HT1080 (cell line): ENCODE measurements at regions not wholly inside any gene's neighbourhood (a gene's known extent, or its start where the extent isn't known, plus 50 kb on each side); places are given as distances from the start of the nearest gene placed in this dataset.

Source experiments
- DNase-seq: peaks from one replicate; pipeline ENCODE4 v3.0.0-alpha.2; 2015; ENCODE audit warnings: low read depth

DNA sequence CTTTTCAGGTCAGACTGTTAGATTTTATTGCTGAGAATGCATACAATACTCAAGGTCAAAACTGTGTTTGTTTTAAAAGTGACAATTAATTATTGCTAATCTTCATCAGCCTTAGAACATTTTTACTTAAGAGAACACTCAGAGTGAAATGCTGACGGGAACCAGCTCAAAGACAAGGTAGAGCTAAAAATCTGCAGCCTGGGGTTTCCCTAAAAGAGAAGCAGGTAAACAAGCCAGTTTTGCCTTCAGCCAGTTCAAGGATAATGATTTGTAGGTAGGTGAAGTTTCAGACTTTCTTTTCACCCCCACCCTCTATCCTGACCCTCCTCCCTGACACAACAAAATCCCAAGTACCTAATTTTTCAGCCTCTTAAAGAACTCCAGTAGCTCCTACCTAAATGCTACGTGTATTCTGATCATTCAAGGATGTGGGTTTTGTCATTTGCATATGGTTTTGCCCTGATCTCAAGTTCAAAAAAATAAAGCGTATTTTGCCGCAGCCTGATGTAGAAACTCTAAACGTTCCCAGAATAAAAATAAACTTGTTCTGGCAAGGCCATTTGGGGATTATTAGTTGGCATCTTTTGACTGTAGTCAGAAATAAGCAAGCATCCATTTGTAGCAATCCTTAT lies 407.2 kb downstream of the EFNA5 start:
- no peak for DNase-seq

DNA sequence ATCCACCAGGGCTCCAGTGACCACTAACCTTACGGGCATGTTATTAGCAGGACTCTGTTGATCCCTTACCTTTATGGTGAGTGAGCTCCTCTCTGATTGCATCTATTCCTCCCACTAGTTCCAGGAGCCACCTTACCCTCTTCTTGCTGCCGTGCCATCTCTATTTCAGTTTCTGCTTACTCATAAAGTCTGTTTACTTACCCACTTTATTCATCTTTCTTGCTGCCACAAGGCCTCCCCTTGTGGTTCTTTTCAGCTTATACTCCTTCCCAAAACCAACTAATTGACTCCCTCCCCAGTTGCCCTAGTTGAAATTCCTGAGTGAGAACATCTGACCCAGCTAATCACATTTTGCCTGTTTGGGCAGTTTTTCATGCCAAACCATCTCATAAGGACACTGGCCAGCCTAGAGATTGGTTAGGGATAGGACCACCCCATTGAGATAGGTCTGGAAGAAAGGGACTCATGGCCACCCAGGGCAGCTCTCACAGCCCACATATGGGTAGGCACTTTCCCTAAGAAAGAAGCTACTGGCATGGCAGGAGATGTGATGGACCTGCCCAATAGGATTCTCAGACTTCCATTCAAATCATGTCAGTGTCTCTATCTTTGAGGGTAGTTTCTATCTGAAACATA lies 412.7 kb downstream of the EFNA5 start:
- peak; percentile 42 for DNase-seq

DNA sequence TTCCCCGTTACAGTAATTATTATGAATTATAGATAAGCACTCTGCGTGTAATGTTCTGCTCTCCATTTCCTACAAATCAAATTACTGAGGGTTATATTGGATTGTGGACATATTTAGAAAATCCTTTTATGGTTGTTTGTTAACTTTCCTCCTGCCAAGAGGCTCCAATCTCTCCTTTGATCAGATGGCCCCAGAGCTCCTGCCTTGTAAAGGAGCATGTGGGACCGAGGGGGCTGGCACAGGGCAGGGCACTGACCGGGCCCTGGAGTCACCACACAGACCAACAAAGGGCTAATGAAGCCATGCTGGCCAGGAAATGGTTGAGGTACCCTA lies 415.9 kb downstream of the EFNA5 start:
- no peak for DNase-seq

DNA sequence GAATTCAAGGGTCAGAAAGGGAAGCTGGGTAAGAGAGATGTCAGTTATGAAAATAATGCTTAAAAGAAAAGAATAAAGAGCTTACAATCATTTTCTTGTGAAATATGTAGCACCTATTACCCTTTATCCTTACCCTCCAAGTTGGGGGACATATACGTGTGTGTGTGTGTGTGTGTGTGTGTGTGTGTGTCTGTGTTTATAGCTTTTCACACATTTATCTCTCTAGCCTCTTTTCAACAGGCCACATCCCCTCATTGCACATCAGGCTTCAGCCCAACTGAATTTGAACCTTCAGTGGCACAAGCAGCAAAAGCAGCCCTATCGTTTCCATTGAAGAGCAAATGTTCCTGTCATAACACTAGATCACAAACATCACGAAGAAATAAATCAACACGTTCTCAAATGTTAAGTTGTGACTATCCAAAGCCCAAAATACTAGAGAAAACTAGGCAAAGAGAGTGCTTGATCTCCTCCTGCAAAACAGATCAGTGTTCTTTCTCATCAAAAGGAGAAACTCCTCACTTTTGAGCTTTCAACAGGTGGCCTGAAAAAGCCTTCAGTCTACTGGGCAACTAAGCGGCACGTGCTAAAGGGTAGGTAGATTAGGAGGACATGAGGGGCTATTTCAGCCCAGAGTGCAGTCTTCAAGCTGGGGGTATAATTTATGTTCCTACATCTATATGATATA lies 416.4 kb downstream of the EFNA5 start:
- DNase-seq, result no peak

DNA sequence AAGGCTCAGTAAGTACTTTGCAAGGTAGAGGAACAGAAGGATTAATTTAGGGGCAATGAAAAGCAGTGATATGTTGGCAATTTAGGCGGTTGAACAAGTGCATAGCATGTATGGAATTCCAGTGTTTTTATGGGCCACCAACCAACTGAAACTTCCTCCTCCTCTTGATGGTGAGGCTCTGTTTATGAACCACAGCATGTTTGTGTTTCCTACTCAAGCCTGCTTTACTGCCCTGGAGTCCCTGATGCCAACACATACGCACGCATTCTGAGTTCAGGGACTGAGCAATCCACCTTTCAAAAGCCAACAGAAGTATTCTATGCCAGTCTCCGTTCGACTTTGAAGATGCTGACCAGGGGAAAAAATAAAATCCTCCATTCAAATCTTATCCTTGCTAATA lies 417.5 kb downstream of the EFNA5 start:
- DNase-seq, result no peak

DNA sequence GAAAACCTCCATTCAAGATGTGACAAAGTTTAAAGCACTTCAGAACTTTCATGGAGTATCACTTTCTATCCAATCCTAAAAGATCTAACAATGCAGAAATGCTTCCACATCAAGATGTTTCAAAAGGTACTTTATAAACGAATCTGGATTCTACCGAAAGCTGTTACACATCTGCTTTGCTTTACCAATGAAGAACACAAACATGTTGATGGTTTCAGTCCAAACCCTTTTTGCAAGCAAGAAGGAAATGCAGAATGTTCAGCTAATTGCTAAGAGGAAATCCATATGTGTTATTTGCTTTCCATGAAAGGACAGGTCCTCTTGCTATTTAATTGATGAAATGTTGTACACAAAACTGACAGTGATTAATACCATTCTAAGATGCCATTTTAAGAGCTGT lies 419.6 kb downstream of the EFNA5 start:
- no peak for DNase-seq

DNA sequence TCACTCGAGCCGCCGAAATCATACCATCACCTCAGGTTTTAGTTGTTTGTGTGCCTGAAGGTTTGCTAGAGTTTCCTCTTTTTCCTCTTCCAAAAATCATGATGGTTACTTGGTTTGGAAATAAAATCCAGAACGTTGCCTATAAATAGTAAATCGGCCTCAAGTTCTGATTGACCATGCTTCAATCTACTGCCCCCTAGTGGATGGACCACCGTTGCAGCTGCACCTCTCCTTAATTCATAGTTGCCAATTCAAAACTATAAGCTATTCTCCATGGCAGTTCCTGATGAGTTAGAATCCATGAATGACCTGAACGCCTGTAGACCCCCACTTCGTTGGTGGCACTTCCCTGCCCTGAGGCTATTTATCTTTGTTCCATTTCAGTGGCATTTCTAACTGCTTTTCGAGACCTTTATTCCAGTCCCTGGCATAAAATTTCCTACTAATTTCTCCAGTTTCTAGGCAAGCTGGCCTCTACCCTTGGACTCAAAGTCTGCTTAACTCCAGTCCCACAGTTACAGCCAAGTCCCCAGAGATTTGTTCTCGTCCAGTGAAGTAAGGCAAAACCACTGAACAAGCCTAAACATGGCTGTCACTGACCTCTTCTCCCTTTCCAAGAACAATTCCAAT lies 422.6 kb downstream of the EFNA5 start:
- DNase-seq, result peak; percentile 40

DNA sequence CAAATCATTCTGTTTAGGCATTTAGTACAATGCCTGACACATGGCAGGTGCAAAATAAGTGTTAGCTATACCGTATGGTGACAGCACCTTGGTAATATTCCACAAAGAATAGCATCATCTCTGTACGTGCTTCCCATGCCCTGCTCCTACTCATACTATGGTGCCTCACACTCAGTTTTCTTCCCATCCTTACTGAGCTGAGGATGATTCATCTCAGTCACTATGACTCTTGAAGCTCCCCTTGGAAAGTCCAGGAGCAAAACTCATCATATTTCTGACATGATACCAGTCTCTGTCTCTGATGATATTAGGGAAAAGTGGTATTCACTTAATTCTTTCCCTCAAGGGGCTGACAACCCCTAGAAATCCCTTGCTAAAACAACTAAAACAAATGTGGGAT lies 423.3 kb downstream of the EFNA5 start:
- peak; percentile 44 for DNase-seq

DNA sequence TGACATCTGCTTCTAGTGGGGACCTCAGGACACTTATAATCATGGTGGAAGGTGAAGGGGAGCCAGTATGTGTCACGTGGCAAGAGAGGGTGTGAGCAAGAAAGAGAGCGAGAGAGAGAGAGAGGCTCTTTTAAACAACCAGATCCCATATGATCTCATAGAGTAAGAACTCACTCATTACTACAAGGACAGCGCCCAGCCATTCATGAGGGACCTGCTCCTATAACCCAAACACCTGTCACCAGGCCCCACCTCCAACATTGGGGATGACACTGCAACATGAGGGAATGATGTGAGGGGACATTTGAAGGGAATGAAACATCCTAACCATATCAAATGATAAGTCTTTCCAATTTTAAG lies 427.5 kb downstream of the EFNA5 start:
- no peak for DNase-seq

DNA sequence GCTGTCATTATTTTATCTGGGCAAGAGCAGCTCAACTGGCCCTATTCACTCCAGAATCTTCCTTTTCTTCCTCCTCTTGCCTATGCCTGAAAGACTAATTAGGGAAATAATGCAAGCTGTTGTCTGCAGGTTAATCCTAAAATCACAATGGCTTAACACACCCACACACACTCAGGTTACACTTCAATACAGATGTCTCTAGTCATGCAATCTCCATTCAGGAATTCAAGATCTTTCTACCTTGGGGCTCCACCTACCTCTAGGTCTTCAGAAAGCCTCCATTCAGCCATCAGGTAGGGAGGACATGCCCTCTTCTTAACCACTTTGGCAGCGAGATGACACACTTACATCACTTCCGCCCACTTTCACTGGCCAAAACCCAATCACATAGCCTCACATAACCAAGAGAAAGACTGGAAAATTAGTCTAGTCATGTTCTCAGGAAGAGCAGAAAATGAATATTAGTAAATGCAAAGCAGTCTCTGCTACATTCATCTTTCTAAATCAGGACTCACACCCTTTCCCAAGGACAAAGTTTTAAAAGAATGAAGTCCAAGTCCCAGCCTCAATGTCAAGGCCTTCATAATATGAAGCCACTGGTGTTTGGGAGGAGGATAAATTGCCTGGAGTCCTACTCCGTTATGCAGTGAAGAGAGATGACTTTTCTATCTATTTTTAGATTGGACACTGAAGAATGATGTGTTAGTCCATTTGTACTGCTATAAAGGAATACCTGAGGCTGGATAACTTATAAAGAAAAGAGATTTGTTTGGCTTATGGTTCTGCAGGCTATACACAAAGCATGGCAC lies 428.1 kb downstream of the EFNA5 start:
- DNase-seq, result no peak

DNA sequence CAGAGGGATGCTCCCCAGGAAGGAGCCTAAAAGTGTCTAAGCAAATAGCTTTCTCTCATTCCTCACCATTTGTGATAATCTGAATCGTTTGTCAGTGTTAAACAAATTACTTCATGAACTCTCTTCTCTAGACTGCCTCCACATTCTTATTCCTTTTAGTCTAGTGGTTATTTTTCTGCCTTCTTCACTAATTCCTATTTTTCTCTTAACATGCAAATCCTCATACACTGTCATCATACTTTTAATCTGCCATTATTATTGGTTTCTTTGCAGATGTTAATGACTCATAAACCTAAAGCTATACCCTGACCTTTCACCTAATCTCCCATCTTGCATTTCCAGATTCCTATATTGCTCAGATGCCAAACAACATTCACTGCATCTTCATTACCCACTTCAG lies 428.9 kb downstream of the EFNA5 start:
- DNase-seq, result no peak

DNA sequence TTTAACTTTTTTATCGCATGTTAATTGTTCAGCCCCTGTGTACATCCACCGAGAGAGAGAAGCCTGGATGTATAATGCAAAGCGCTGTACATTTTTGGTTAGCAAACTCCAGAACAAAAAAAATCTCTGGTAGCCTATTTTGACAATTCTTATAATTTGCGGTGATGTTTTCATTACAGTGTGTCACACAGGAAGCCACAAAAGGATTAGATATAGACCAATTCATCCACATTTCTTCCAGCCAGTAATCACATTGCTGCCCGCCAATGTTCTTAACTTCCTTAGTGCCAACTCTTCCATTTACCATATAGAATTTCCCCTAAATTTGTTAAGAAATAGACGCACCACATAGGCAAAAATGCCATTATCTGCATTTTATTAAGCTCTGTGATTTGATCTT lies 435.6 kb downstream of the EFNA5 start:
- DNase-seq, result peak; percentile 8

DNA sequence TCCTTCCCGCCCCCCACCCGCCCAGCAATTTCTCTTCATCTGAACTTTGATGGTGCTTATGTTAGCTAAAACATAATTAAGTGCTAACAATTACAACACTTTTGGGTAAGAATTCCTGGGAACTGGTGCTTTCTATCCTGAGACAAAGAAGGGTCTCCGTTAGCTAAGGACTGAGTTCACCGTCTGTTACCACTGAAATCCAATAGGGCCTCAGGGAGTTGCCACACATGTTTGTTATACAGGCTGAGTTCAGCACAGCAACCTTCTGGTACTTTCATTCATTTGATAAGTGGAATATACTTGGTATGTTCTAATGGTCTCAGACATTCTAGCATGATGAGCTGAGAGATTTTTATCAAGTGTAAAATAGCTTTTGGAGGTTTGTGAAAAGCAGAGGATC lies 437.9 kb downstream of the EFNA5 start:
- no peak for DNase-seq

DNA sequence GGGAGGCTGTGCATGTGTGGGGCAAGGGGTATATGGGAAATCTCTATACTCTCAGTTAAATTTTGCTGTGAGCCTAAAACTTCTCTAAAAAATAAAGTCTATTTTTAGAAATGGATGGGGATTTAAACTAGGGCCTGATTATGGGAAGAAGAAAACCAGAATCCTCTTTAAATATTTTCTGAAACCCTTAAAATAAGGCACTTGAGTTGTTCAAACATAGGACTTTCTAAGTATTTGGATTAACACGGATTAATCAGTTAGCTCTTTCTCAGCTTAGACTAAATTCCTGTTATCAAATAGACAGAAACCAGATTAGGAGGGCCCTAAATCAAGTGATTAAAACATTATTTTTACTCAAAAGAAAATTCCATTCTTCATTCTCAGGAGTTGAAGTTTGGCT lies 438.4 kb downstream of the EFNA5 start:
- DNase-seq, result no peak

DNA sequence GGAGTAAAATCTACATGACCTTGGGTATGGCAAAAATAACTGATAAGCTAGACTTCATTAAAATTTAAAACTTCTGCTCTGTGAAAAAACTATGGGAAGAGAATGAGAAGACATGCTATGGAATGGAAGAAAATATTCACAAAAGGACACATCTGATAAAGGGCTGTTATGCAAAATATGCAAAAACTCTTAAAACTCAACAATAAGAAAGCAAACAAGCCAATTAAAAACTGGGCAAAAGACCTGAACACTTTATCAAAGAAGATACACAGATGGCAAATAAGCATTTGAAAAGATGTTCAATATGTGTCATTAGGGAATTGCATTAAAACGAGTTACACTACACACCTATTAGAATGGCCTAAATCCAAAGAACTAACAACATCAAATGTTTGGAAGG lies 439.5 kb downstream of the EFNA5 start:
- DNase-seq, result no peak

DNA sequence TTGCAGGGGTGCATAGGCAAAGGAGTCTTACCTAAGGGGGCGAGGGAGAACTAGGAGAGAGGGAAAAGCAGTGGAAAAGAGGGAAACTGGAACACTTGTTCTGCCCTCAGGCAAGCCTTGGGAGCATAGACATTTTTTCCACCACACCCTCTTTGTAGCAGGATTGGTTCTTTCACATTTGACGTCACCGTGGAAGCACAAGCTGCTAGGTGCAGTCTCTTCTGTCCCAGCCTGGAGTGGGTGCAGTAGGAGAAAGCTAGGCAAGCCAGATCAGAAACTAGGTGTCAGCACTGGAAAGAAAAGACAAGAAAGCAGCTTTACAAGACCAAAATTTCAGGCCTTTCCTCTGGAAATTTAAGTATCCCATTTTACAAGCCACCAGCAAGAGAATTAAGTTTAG lies 440.4 kb downstream of the EFNA5 start:
- no peak for DNase-seq

DNA sequence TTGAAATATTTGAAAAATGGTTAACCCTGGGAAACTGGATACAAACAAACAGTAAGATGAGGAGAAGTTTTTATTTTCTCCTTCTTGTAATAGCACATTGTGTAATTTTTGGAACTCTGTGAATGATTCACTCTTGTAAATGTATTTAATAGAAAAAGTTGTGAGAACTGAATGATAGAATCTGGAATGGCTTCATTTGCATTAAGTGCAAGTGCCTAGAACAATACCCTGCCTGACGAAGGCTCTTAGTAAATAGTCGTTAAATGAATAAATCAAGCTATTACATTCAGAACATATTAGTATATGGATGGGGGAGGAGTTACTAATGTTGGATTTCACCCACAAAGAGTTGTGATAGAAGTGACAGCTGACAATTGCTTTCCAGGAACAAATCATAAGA lies 442.5 kb downstream of the EFNA5 start:
- no peak for DNase-seq

DNA sequence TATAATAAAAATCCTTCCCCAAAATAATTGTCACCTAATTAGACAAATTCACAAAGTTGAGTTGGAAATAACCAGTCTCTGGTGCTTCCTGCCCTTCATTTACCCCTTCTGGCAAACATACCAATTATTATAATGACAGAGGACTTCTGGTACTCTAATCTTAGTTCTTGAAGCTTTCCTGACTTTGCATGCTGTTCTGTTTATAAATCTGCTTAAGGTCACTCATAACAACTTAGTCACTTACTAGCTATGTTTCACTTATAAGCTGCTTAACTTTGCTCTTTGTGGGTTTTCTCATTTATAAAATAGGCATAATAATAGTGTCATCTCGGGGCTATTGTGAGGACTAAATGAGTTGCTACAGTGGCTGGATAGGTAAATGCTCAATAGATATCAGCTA lies 446.5 kb downstream of the EFNA5 start:
- DNase-seq, result no peak

DNA sequence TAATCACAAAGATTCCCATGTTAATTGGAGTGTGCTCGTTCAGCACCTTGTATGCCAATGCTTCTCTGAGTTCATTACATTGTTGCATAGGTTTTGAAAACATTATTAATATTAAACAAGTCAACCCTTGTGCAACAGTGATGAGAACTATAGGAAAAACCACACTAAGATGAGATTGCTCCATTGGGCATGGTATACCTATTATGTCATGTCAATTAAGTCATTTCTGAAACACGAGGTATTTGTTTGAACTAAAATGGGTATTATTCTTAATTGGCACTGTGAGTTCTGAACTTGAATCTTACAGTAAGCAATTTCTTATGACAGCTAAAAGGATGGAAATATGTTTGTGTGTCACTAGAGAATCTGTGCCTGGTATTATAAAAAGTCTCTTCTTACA lies 447.7 kb downstream of the EFNA5 start:
- no peak for DNase-seq

DNA sequence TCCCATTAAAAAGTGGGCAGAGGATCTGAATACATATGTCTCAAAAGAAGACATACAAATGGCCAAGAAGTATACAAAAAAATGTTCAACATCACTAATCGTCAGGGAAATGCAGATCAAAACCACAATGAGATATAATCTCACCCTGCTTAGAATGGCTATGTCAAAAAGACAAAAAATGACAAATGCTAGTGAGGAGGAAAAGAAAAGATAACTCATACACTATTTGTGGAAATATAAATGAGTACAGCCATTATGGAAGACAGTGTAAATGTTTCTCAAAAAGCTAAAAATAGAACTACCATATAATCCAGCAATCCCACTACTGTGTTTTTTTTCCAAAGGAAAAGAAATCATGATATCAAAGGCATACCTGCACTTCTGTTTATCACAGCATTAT lies 450.7 kb downstream of the EFNA5 start:
- DNase-seq, result no peak

DNA sequence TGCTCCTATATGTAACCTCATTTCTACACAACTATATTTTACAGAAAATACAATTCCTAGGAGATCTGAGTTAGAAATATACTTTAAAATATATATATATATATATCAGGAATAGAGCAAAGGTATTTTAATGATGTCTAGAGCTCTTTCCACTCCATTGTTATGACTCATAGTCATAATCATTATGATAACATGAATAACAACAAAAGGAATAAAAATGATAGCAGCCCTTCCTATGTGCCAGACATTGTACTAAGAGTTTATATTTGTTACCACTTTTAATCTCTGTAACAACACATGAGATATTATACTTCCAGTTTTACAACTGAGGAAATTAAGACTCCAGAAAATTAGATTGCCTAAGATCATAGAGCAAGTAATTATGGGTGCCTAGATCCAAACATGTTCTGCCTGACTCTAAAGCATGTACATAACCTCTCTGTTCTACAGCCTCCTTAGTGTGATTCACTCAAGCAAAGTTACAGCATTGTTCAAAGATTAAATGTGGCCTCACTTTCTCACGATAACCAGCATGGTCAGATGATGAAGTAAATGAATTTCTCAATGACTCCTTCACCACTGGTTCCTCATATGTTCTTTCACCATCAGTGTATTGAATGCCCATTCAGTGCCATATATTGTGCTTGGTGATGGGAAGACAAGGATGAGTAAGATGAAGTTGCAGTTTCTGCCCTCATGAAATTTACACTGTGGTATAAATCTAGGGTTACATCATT lies 452.1 kb downstream of the EFNA5 start:
- peak; percentile 57 for DNase-seq
